Endodermal cell (in vitro differentiated cells): ENCODE measurements at regions not wholly inside any gene's neighbourhood (a gene's known extent, or its start where the extent isn't known, plus 50 kb on each side); places are given as distances from the start of the nearest gene placed in this dataset.

Experiments used
- DNase-seq: peaks from one replicate; pipeline ENCODE4 v3.0.0-alpha.2; 2017
- H3K27ac ChIP-seq: 2 replicates; pipeline ENCODE4 v1.5.1; 2013; ENCODE audit warnings: mild to moderate bottlenecking, low read depth, low read length, moderate library complexity
- H3K27me3 ChIP-seq: 2 replicates; pipeline ENCODE4 v1.6.1; 2013; ENCODE audit warnings: mild to moderate bottlenecking, low read length, moderate library complexity; ENCODE audit not compliant: insufficient read depth, control insufficient read depth, poor library complexity, severe bottlenecking
- H3K36me3 ChIP-seq: 2 replicates; pipeline ENCODE4 v1.7.0; 2013; ENCODE audit warnings: mild to moderate bottlenecking, low read length, moderate library complexity; ENCODE audit not compliant: control insufficient read depth, insufficient read depth
- H3K4me1 ChIP-seq: one replicate; pipeline ENCODE4 v1.7.0; 2013; ENCODE audit warnings: low read length; ENCODE audit not compliant: control insufficient read depth, insufficient read depth
- H3K4me3 ChIP-seq: 2 replicates; pipeline ENCODE4 v1.5.1; 2013; ENCODE audit warnings: mild to moderate bottlenecking, low read length, moderate library complexity
- H3K9ac ChIP-seq: 2 replicates; pipeline ENCODE4 v1.6.1; 2013; ENCODE audit warnings: mild to moderate bottlenecking, low read length, moderate library complexity; ENCODE audit not compliant: poor library complexity, severe bottlenecking; ENCODE audit errors: extremely low read depth
- H3K9me3 ChIP-seq: 2 replicates; pipeline ENCODE4 v1.6.1; 2013; ENCODE audit warnings: mild to moderate bottlenecking, low read length, moderate library complexity; ENCODE audit not compliant: control insufficient read depth
- H3K27ac Mint-ChIP-seq: 2 replicates; pipeline ENCODE4 v1.8.0; 2020; ENCODE audit warnings: mixed read lengths
- H3K27me3 Mint-ChIP-seq: 2 replicates; pipeline ENCODE4 v1.8.0; 2021; ENCODE audit warnings: mild to moderate bottlenecking, mixed read lengths; ENCODE audit not compliant: insufficient read depth
- H3K36me3 Mint-ChIP-seq: 2 replicates; pipeline ENCODE4 v1.8.0; 2020; ENCODE audit warnings: low read depth, mixed read lengths
- H3K4me1 Mint-ChIP-seq: 2 replicates; pipeline ENCODE4 v1.8.0; 2020; ENCODE audit warnings: mixed read lengths
- H3K4me3 Mint-ChIP-seq: 2 replicates; pipeline ENCODE4 v1.8.0; 2020; ENCODE audit warnings: mild to moderate bottlenecking, moderate library complexity, mixed read lengths
- H3K9me3 Mint-ChIP-seq: 2 replicates; pipeline ENCODE4 v1.8.0; 2020; ENCODE audit warnings: mild to moderate bottlenecking, mixed read lengths
- WGBS, 2 experiments: methylation state at CpG; one replicate each; pipeline versions ENCODE4 v1.1.5 to v1.1.7; 2013; ENCODE audit warnings: missing lambda C conversion rate in 2 of 2, mixed read lengths in 1 of 2; ENCODE audit not compliant: insufficient coverage in 1 of 2, insufficient read length in 1 of 2; 5-methylcytosine and 5-hydroxymethylcytosine counted together
- TF ChIP-seq, protein P1 (sequence below): fragments of 200-600 bp; sonication (generic); conservative IDR thresholded peaks from 2 replicates; pipeline ENCODE4 v1.5.0; 2021; ENCODE audit warnings: antibody characterized with exemption, mild to moderate bottlenecking

DNA sequence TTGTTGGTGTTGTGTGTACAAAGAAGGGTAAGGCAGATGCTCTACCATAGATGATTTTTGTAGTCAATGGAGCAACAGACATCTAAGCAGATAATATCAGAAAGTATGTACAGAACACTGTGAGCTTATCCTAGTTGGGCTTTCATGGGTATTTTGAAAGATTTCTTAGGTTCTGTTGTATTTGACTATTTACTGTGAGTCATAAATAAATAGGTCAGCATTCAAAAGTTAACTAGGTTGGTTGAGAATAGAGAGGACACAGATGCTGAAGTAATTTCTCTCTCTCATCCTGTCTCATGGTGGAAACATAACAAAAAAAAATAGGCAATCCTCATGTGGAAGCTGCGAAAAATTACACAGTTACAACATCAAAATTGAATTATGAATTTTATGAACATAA lies 413.5 kb downstream of the CCDC91 start:
- H3K27me3 ChIP-seq: no peaks in the 10 kb centered on the region
- H3K4me3 ChIP-seq: no peak overlapping the region
- Mint-ChIP-seq H3K27me3 (no peaks in the 10 kb centered on the region), H3K4me3 (no peak overlapping the region), H3K9me3 (peaks cover 21% of the 10 kb centered on the region), H3K36me3 (peaks cover 3% of the 10 kb centered on the region), H3K27ac (no peak overlapping the region), H3K4me1 (peaks cover 1% of the 10 kb centered on the region)
- no peak for DNase-seq
- H3K36me3 ChIP-seq: no peaks in the 10 kb centered on the region
- no CpG with 5 or more reads among the region's 1 CpG for WGBS, 2 experiments
- TF ChIP-seq, protein P1, sequence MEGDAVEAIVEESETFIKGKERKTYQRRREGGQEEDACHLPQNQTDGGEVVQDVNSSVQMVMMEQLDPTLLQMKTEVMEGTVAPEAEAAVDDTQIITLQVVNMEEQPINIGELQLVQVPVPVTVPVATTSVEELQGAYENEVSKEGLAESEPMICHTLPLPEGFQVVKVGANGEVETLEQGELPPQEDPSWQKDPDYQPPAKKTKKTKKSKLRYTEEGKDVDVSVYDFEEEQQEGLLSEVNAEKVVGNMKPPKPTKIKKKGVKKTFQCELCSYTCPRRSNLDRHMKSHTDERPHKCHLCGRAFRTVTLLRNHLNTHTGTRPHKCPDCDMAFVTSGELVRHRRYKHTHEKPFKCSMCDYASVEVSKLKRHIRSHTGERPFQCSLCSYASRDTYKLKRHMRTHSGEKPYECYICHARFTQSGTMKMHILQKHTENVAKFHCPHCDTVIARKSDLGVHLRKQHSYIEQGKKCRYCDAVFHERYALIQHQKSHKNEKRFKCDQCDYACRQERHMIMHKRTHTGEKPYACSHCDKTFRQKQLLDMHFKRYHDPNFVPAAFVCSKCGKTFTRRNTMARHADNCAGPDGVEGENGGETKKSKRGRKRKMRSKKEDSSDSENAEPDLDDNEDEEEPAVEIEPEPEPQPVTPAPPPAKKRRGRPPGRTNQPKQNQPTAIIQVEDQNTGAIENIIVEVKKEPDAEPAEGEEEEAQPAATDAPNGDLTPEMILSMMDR: no peak
- H3K4me1 ChIP-seq: no peaks in the 10 kb centered on the region
- peaks cover 16% of the 10 kb centered on the region for H3K9me3 ChIP-seq
- no peak overlapping the region for H3K27ac ChIP-seq
- no peak overlapping the region for H3K9ac ChIP-seq

DNA sequence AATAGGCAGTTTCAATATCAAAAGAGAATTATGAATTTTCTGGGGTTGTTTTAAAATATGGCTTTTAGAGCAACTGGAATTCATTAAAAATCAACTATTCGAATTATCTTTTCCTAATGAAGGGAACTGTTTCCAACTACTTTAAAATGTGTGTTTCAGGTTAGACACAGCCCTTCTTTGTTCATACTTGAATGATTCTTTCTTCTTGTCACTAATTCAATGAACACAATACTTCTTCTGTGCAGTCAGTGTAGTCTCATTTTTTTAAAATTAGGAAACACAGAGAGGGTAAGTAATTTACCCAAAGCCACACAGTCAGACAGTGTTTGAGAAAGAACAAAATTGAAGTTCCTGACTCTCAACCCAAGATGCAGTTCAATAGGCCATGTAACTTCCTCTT lies 414.0 kb downstream of the CCDC91 start:
- Histone ChIP-seq H3K36me3 (no peaks in the 10 kb centered on the region), H3K4me1 (no peaks in the 10 kb centered on the region), H3K27me3 (no peaks in the 10 kb centered on the region), H3K4me3 (no peak overlapping the region), H3K27ac (no peak overlapping the region), H3K9ac (no peak overlapping the region), H3K9me3 (peaks cover 16% of the 10 kb centered on the region)
- Mint-ChIP-seq H3K4me3 (no peak overlapping the region), H3K4me1 (peaks cover 1% of the 10 kb centered on the region), H3K36me3 (peaks cover 3% of the 10 kb centered on the region), H3K27ac (no peak overlapping the region), H3K9me3 (peaks cover 21% of the 10 kb centered on the region), H3K27me3 (no peaks in the 10 kb centered on the region)
- DNase-seq: no peak
- WGBS, 2 experiments: 86 to 92% methylated on average over 1 of the region's 1 CpG
- TF ChIP-seq, protein P1: no peak

DNA sequence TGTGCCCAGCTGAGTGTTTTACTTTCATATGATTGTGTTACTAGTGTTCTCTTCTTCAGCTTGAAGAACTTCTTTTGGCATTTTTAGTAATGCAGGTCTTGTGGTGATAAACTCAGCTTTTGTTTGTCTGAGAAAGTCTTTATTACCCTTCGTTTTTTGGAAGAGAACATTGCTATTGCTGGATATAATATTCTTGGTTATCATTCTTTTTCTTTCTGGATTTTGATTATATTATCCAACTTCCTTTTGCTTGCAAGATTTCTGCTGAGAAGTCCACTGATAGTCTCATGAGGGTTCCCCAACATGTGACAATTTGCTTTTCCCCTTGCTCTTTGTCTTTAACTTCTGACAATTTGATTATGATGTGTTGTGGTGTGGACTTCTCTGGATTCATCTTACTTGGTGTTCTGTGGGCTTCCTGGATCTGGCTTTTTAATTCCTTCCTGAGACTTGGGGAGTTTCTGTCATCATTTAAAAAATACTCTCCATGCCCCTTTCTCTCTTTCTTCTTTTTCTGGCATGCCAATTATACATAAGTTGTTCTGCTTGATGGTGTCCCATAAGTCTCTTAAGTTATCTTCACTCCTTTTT lies 416.8 kb downstream of the CCDC91 start:
- Mint-ChIP-seq H3K27ac (no peak overlapping the region), H3K4me1 (peaks cover 6% of the 10 kb centered on the region)

More for the DNA sequence above, 416.8 kb downstream of the CCDC91 start:
- no peak overlapping the region for H3K4me3 Mint-ChIP-seq
- TF ChIP-seq, protein P1: no peak
- Histone ChIP-seq H3K4me3 (no peak overlapping the region), H3K36me3 (no peaks in the 10 kb centered on the region), H3K9ac (no peak overlapping the region), H3K4me1 (no peaks in the 10 kb centered on the region), H3K27ac (no peak overlapping the region), H3K27me3 (no peaks in the 10 kb centered on the region), H3K9me3 (peaks cover 16% of the 10 kb centered on the region)
- peaks cover 3% of the 10 kb centered on the region for H3K36me3 Mint-ChIP-seq
- WGBS, 2 experiments: 92% methylated on average over 1 of the region's 1 CpG; no CpG with 5 or more reads in 1 of the 2 experiments
- DNase-seq: no peak
- H3K9me3 Mint-ChIP-seq: peaks cover 21% of the 10 kb centered on the region
- no peaks in the 10 kb centered on the region for H3K27me3 Mint-ChIP-seq
